ENCODE measurements at regions not wholly inside any gene's neighbourhood (a gene's known extent, or its start where the extent isn't known, plus 50 kb on each side); places are given as distances from the start of the nearest gene placed in this dataset.

- Mint-ChIP-seq H3K27ac (ENCODE audit: unreplicated experiment) (no peak overlapping the region), H3K27me3 (ENCODE audit: low read depth) (no peaks in the 10 kb centered on the region), H3K4me3 (no peak overlapping the region), H3K9me3 (no peaks in the 10 kb centered on the region), H3K36me3 (ENCODE audit: low read depth) (no peaks in the 10 kb centered on the region), H3K4me1 (no peaks in the 10 kb centered on the region)
- TF ChIP-seq CTCF (conservative IDR thresholded peaks at IDR 0.05): no peak
- DNase-seq (ENCODE audit: low read depth, low spot score): no peak
These were observed 310.8 kb downstream of the GALR1 start for GRCh38 chr18:77560341-77560992.

- H3K4me1 Mint-ChIP-seq: no peaks in the 10 kb centered on the region
- H3K36me3 Mint-ChIP-seq (ENCODE audit: low read depth): no peaks in the 10 kb centered on the region
- H3K27ac Mint-ChIP-seq (ENCODE audit: unreplicated experiment): no peak overlapping the region
- no peak for DNase-seq (ENCODE audit: low read depth, low spot score)
- H3K9me3 Mint-ChIP-seq: peaks cover 2% of the 10 kb centered on the region
- H3K4me3 Mint-ChIP-seq: no peak overlapping the region
- no peaks in the 10 kb centered on the region for H3K27me3 Mint-ChIP-seq (ENCODE audit: low read depth)
- TF ChIP-seq CTCF (conservative IDR thresholded peaks at IDR 0.05): no peak
These were observed 317.0 kb downstream of the GALR1 start for GRCh38 chr18:77566604-77567003.

GRCh38 chr18:77567205-77567604 lies 317.6 kb downstream of the GALR1 start:
- no peaks in the 10 kb centered on the region for H3K4me1 Mint-ChIP-seq
- H3K27ac Mint-ChIP-seq (ENCODE audit: unreplicated experiment): no peak overlapping the region
- peaks cover 2% of the 10 kb centered on the region for H3K9me3 Mint-ChIP-seq
- H3K4me3 Mint-ChIP-seq: no peak overlapping the region
- H3K27me3 Mint-ChIP-seq (ENCODE audit: low read depth): no peaks in the 10 kb centered on the region
- H3K36me3 Mint-ChIP-seq (ENCODE audit: low read depth): no peaks in the 10 kb centered on the region
- TF ChIP-seq CTCF (conservative IDR thresholded peaks at IDR 0.05): no peak
- no peak for DNase-seq (ENCODE audit: low read depth, low spot score)

- no peak for DNase-seq (ENCODE audit: low read depth, low spot score)
- TF ChIP-seq CTCF (conservative IDR thresholded peaks at IDR 0.05): no peak
- Mint-ChIP-seq H3K4me3 (no peak overlapping the region), H3K9me3 (peaks cover 2% of the 10 kb centered on the region), H3K27me3 (ENCODE audit: low read depth) (peaks cover 2% of the 10 kb centered on the region), H3K27ac (ENCODE audit: unreplicated experiment) (no peak overlapping the region), H3K36me3 (ENCODE audit: low read depth) (peaks cover 2% of the 10 kb centered on the region), H3K4me1 (no peaks in the 10 kb centered on the region)
These were observed 322.1 kb downstream of the GALR1 start for GRCh38 chr18:77571743-77572142.

GRCh38 chr18:77572537-77572936 lies 322.9 kb downstream of the GALR1 start:
- H3K36me3 Mint-ChIP-seq (ENCODE audit: low read depth): peaks cover 2% of the 10 kb centered on the region
- peaks cover 2% of the 10 kb centered on the region for H3K27me3 Mint-ChIP-seq (ENCODE audit: low read depth)
- H3K27ac Mint-ChIP-seq (ENCODE audit: unreplicated experiment): no peak overlapping the region
- H3K4me3 Mint-ChIP-seq: no peak overlapping the region
- H3K9me3 Mint-ChIP-seq: peaks cover 2% of the 10 kb centered on the region
- no peak for DNase-seq (ENCODE audit: low read depth, low spot score)
- TF ChIP-seq CTCF (conservative IDR thresholded peaks at IDR 0.05): no peak
- no peaks in the 10 kb centered on the region for H3K4me1 Mint-ChIP-seq

Data from neural crest cell (in vitro differentiated cells).